H9 (cell line): ENCODE measurements at regions not wholly inside any gene's neighbourhood (a gene's known extent, or its start where the extent isn't known, plus 50 kb on each side); places are given as distances from the start of the nearest gene placed in this dataset.

Experiments
- DNase-seq: peaks from one replicate; pipeline ENCODE4 v3.0.0-alpha.2; 2017
- H2AFZ ChIP-seq: one replicate; pipeline ENCODE4 v1.6.1; 2013; ENCODE audit warnings: mild to moderate bottlenecking, low read length, control low read depth, moderate library complexity
- H2AK5ac ChIP-seq: 2 replicates; pipeline ENCODE4 v1.6.1; 2013; ENCODE audit warnings: low read length, control low read depth, mixed read lengths; ENCODE audit not compliant: insufficient read length
- H2BK120ac ChIP-seq: one replicate; pipeline ENCODE4 v1.6.1; 2013; ENCODE audit warnings: low read depth, mild to moderate bottlenecking, low read length, control low read depth, inconsistent platforms; ENCODE audit not compliant: poor library complexity, severe bottlenecking
- H2BK12ac ChIP-seq: 2 replicates; pipeline ENCODE4 v1.6.1; 2013; ENCODE audit warnings: low read length, control low read depth, mixed read lengths, low read depth; ENCODE audit not compliant: insufficient read length
- H2BK15ac ChIP-seq: 2 replicates; pipeline ENCODE4 v1.6.1; 2013; ENCODE audit warnings: low read depth, low read length, control low read depth
- H2BK20ac ChIP-seq: one replicate; pipeline ENCODE4 v1.6.1; 2013; ENCODE audit warnings: low read depth, mild to moderate bottlenecking, low read length, control low read depth, inconsistent platforms; ENCODE audit not compliant: poor library complexity, severe bottlenecking
- H2BK5ac ChIP-seq: 2 replicates; pipeline ENCODE4 v1.6.1; 2013; ENCODE audit warnings: low read length, control low read depth, mixed read lengths; ENCODE audit not compliant: insufficient read length
- H3K14ac ChIP-seq: 2 replicates; pipeline ENCODE4 v1.6.1; 2013; ENCODE audit warnings: low read length, control low read depth; ENCODE audit not compliant: insufficient read depth
- H3K18ac ChIP-seq: 2 replicates; pipeline ENCODE4 v1.6.1; 2013; ENCODE audit warnings: low read depth, mild to moderate bottlenecking, mixed read lengths, low read length, control low read depth; ENCODE audit not compliant: insufficient read length
- H3K23ac ChIP-seq: 2 replicates; pipeline ENCODE4 v1.6.1; 2013; ENCODE audit warnings: low read length, control low read depth, mixed read lengths, low read depth; ENCODE audit not compliant: insufficient read length
- H3K23me2 ChIP-seq: 2 replicates; pipeline ENCODE4 v1.6.1; 2013; ENCODE audit warnings: low read depth, mild to moderate bottlenecking, mixed read lengths, low read length, control low read depth; ENCODE audit not compliant: insufficient read length, poor library complexity, severe bottlenecking
- H3K27ac ChIP-seq: 2 replicates; pipeline ENCODE4 v1.5.1; 2013; ENCODE audit warnings: low read length, control low read depth, mixed read lengths, low read depth; ENCODE audit not compliant: insufficient read length
- H3K27me3 ChIP-seq: 2 replicates; pipeline ENCODE4 v1.6.1; 2013; ENCODE audit warnings: low read length, control low read depth, inconsistent platforms; ENCODE audit not compliant: insufficient read depth
- H3K4ac ChIP-seq: 2 replicates; pipeline ENCODE4 v1.6.1; 2013; ENCODE audit warnings: low read depth, mild to moderate bottlenecking, control low read depth, inconsistent platforms, low read length, moderate library complexity
- H3K4me1 ChIP-seq: 2 replicates; pipeline ENCODE4 v1.6.1; 2013; ENCODE audit warnings: low read length, control low read depth, inconsistent platforms; ENCODE audit not compliant: insufficient read depth
- H3K4me2 ChIP-seq: 2 replicates; pipeline ENCODE4 v1.6.1; 2013; ENCODE audit warnings: low read length, control low read depth, mixed read lengths; ENCODE audit not compliant: insufficient read length, insufficient read depth
- H3K56ac ChIP-seq: 2 replicates; pipeline ENCODE4 v1.6.1; 2013; ENCODE audit warnings: low read depth, mild to moderate bottlenecking, mixed read lengths, low read length, control low read depth; ENCODE audit not compliant: insufficient read length
- H3K79me1 ChIP-seq: 2 replicates; pipeline ENCODE4 v1.6.1; 2013; ENCODE audit warnings: low read depth, mild to moderate bottlenecking, moderate library complexity, low read length, control low read depth, inconsistent platforms; ENCODE audit not compliant: insufficient read depth, poor library complexity, severe bottlenecking
- H3K79me2 ChIP-seq: 2 replicates; pipeline ENCODE4 v1.6.1; 2013; ENCODE audit warnings: low read length, control low read depth, inconsistent platforms; ENCODE audit not compliant: insufficient read depth
- H3K9ac ChIP-seq: 2 replicates; pipeline ENCODE4 v1.6.1; 2013; ENCODE audit warnings: low read length, control low read depth, mixed read lengths; ENCODE audit not compliant: insufficient read length; ENCODE audit errors: extremely low read depth
- H3K9me3 ChIP-seq: one replicate; pipeline ENCODE4 v1.6.1; 2013; ENCODE audit warnings: low read depth, low read length, inconsistent platforms; ENCODE audit not compliant: control insufficient read depth
- H3T11ph ChIP-seq: one replicate; pipeline ENCODE4 v1.6.1; 2013; ENCODE audit warnings: mild to moderate bottlenecking, low read length, control low read depth, inconsistent platforms
- H4K20me1 ChIP-seq: one replicate; pipeline ENCODE4 v1.6.1; 2013; ENCODE audit not compliant: control insufficient read depth, insufficient read length, insufficient read depth
- H4K5ac ChIP-seq: 2 replicates; pipeline ENCODE4 v1.6.1; 2013; ENCODE audit warnings: low read depth, mild to moderate bottlenecking, mixed read lengths, low read length, control low read depth; ENCODE audit not compliant: insufficient read length
- H4K8ac ChIP-seq: replicated peaks from 2 replicates; pipeline ENCODE4 v1.6.1; 2013; ENCODE audit warnings: low read length, control low read depth, mixed read lengths, low read depth; ENCODE audit not compliant: insufficient read length
- H4K91ac ChIP-seq: 2 replicates; pipeline ENCODE4 v1.6.1; 2013; ENCODE audit warnings: low read depth, mild to moderate bottlenecking, moderate library complexity, mixed read lengths, low read length, control low read depth; ENCODE audit not compliant: insufficient read length
- H3K27ac Mint-ChIP-seq, 3 experiments: 2 replicates in 2 of 3; 3 replicates in 1 of 3; pipeline ENCODE4 v1.8.0; 2020 to 2021; ENCODE audit warnings: mixed read lengths in 3 of 3, mild to moderate bottlenecking in 1 of 3, moderate library complexity in 1 of 3
- H3K27me3 Mint-ChIP-seq: 2 replicates; pipeline ENCODE4 v1.8.0; 2021; ENCODE audit warnings: low read depth, mild to moderate bottlenecking, moderate library complexity, mixed read lengths
- H3K36me3 Mint-ChIP-seq, 3 experiments: 2 replicates in 2 of 3; 3 replicates in 1 of 3; pipeline ENCODE4 v1.8.0; 2020 to 2021; ENCODE audit warnings: low read depth in 3 of 3, mixed read lengths in 3 of 3; ENCODE audit not compliant: insufficient read depth in 1 of 3
- H3K4me1 Mint-ChIP-seq, 2 experiments: 2 replicates each; pipeline ENCODE4 v1.8.0; 2020; ENCODE audit warnings: mixed read lengths in 2 of 2
- H3K4me3 Mint-ChIP-seq, 2 experiments: 2 replicates in 1 of 2; 3 replicates in 1 of 2; pipeline ENCODE4 v1.8.0; 2020 to 2021; ENCODE audit warnings: mild to moderate bottlenecking in 2 of 2, mixed read lengths in 2 of 2, moderate library complexity in 1 of 2
- H3K9me3 Mint-ChIP-seq, 2 experiments: 2 replicates in 1 of 2; 3 replicates in 1 of 2; pipeline ENCODE4 v1.8.0; 2020; ENCODE audit warnings: mild to moderate bottlenecking in 2 of 2, mixed read lengths in 2 of 2, moderate library complexity in 1 of 2
- CTCF ChIP-seq: fragments of 200-600 bp; sonication (generic); conservative IDR thresholded peaks from 3 replicates; pipeline ENCODE4 v1.8.0; 2021; ENCODE audit warnings: antibody characterized with exemption, mild to moderate bottlenecking
- WGBS: extraction: QIAGEN DNeasy Blood & Tissue Kit; methylation state at CpG from one replicate; pipeline ENCODE4 v1.1.7; 2013; ENCODE audit warnings: missing lambda C conversion rate, low lambda C conversion rate, mixed read lengths; ENCODE audit not compliant: insufficient read length; ENCODE audit errors: extremely low coverage; 5-methylcytosine and 5-hydroxymethylcytosine counted together

GRCh38 chr4:1575418-1576303 is 108.5 kb downstream of the FAM53A start:
- H4K8ac ChIP-seq, result no peak overlapping the region
- no peak overlapping the region for H2AK5ac ChIP-seq
- no peak overlapping the region for H3K4ac ChIP-seq
- no peak overlapping the region for H3K14ac ChIP-seq
- H3K4me2 ChIP-seq, result no peak overlapping the region
- no peak overlapping the region for H3K27ac ChIP-seq
- no peak overlapping the region for H4K5ac ChIP-seq
- H3K56ac ChIP-seq, result no peak overlapping the region
- H3K4me1 ChIP-seq, result peaks cover 10% of the 10 kb centered on the region; the same call in 1 of the 2 replicates
- no peak for DNase-seq
- no peak overlapping the region for H2BK20ac ChIP-seq
- H3K9ac ChIP-seq, result no peak overlapping the region
- Mint-ChIP-seq H3K27ac (no peak overlapping the region), H3K27me3 (peaks cover 19% of the 10 kb centered on the region), H3K9me3 (peaks cover 0 to 2% of the 10 kb centered on the region in 2 experiments; a peak in 1 of 5 replicates), H3K4me3 (no peak overlapping the region; a peak in 1 of 5 replicates), H3K36me3 (no peaks in the 10 kb centered on the region), H3K4me1 (peaks cover 25 to 53% of the 10 kb centered on the region in 2 experiments)
- no peak overlapping the region for H2BK5ac ChIP-seq
- no peak overlapping the region for H2AFZ ChIP-seq
- no peaks in the 10 kb centered on the region for H3K79me2 ChIP-seq
- no peak overlapping the region for H4K91ac ChIP-seq
- TF ChIP-seq CTCF, result no peak
- H3K23me2 ChIP-seq, result peaks cover 9% of the 10 kb centered on the region
- no peak overlapping the region for H2BK12ac ChIP-seq
- no CpG with 5 or more reads among the region's 20 CpGs for WGBS
- H3T11ph ChIP-seq, result no peak overlapping the region
- H3K18ac ChIP-seq, result no peak overlapping the region
- H3K79me1 ChIP-seq, result no peaks in the 10 kb centered on the region
- H2BK120ac ChIP-seq, result no peak overlapping the region
- H2BK15ac ChIP-seq, result no peak overlapping the region
- no peaks in the 10 kb centered on the region; the same call in 1 of the 2 replicates for H3K27me3 ChIP-seq
- H3K9me3 ChIP-seq, result no peaks in the 10 kb centered on the region
- H3K23ac ChIP-seq, result no peak overlapping the region
- no peaks in the 10 kb centered on the region for H4K20me1 ChIP-seq
